K562 (cell line): ENCODE measurements at regions not wholly inside any gene's neighbourhood (a gene's known extent, or its start where the extent isn't known, plus 50 kb on each side); places are given as distances from the start of the nearest gene placed in this dataset.
A peak's percentile ranks its signal among the peaks of the same experiment; 100 is the strongest.

ENCODE experiments used
- CEBPB ChIP-seq: fragments of 450-650 bp; IDR thresholded peaks from 2 replicates; pipeline ENCODE4 v1.6.1; 2016; ENCODE audit warnings: missing genetic modification characterization, missing compliant biosample characterization
- CTBP1 ChIP-seq: fragments of 450-650 bp; IDR thresholded peaks from 2 replicates; pipeline ENCODE4 v1.6.1; 2016; ENCODE audit warnings: borderline replicate concordance
- FOSL1 ChIP-seq: fragments of 200-800 bp; sonication (Bioruptor generic); conservative IDR thresholded peaks from 2 replicates; pipeline ENCODE4 v1.6.1; 2016; ENCODE audit warnings: missing genetic modification characterization, missing compliant biosample characterization
- HDAC1 ChIP-seq, 2 experiments: fragments of 450-650 bp; IDR thresholded peaks; 2 replicates each; pipeline ENCODE4 v1.6.1; 2016 to 2017; ENCODE audit warnings: inconsistent platforms in 1 of 2, mild to moderate bottlenecking in 1 of 2, moderate library complexity in 1 of 2
- IFI16 ChIP-seq: fragments of 250-450 bp; sonication (Bioruptor Pico); IDR thresholded peaks from 2 replicates; pipeline ENCODE4 v2.1.2; 2022; ENCODE audit warnings: mild to moderate bottlenecking, inconsistent platforms
- PTRF ChIP-seq: fragments of 450-650 bp; IDR thresholded peaks from 2 replicates; pipeline ENCODE4 v1.6.1; 2016; ENCODE audit warnings: mild to moderate bottlenecking, missing genetic modification characterization, missing compliant biosample characterization
- ZEB2 ChIP-seq: fragments of 450-650 bp; IDR thresholded peaks from 2 replicates; pipeline ENCODE4 v1.6.1; 2016
- TF ChIP-seq, protein P1 (sequence below): sonication (generic); formaldehyde crosslinking; IDR thresholded peaks from 2 replicates; pipeline ENCODE4 v1.8.0; 2022; ENCODE audit warnings: mild to moderate bottlenecking, missing genetic modification reagents
- TF ChIP-seq, protein P2 (sequence below): fragments of 250-450 bp; sonication (Bioruptor Pico); IDR thresholded peaks from 2 replicates; pipeline ENCODE4 v1.5.0; 2020; ENCODE audit warnings: mild to moderate bottlenecking

DNA sequence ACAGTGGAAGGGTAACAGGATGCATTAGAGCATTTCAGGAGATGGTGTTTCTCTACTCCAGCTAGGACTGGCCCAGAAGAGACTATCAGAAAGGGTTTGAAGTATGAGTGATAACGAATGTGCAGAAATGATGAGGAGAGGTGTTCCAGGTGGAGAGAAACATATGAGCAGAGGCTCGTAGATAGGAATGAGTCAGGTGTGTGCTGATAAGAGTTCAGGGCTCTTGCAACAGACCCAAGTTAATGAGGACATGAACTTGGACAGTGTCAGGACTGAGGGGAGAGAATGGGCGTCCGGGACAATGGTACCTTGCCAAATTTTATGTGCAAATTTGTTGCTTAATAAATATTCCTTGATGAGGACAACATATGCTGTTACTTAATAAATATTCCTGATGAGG, 183.9 kb upstream of the NFIA start (continued):
- TF ChIP-seq, protein P1, sequence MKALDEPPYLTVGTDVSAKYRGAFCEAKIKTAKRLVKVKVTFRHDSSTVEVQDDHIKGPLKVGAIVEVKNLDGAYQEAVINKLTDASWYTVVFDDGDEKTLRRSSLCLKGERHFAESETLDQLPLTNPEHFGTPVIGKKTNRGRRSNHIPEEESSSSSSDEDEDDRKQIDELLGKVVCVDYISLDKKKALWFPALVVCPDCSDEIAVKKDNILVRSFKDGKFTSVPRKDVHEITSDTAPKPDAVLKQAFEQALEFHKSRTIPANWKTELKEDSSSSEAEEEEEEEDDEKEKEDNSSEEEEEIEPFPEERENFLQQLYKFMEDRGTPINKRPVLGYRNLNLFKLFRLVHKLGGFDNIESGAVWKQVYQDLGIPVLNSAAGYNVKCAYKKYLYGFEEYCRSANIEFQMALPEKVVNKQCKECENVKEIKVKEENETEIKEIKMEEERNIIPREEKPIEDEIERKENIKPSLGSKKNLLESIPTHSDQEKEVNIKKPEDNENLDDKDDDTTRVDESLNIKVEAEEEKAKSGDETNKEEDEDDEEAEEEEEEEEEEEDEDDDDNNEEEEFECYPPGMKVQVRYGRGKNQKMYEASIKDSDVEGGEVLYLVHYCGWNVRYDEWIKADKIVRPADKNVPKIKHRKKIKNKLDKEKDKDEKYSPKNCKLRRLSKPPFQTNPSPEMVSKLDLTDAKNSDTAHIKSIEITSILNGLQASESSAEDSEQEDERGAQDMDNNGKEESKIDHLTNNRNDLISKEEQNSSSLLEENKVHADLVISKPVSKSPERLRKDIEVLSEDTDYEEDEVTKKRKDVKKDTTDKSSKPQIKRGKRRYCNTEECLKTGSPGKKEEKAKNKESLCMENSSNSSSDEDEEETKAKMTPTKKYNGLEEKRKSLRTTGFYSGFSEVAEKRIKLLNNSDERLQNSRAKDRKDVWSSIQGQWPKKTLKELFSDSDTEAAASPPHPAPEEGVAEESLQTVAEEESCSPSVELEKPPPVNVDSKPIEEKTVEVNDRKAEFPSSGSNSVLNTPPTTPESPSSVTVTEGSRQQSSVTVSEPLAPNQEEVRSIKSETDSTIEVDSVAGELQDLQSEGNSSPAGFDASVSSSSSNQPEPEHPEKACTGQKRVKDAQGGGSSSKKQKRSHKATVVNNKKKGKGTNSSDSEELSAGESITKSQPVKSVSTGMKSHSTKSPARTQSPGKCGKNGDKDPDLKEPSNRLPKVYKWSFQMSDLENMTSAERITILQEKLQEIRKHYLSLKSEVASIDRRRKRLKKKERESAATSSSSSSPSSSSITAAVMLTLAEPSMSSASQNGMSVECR (CRISPR knock-in tag) = no peak
- TF ChIP-seq CEBPB (tag) (peak; percentile 74), CTBP1 (peak; percentile 37; the same call in 1 of the 2 replicates), FOSL1 (tag) (peak; percentile 14; the same call in 1 of the 2 replicates), HDAC1 (IDR thresholded peaks at IDR 0.05) (no peak), ZEB2 (peak; percentile 94), PTRF (tag) (no peak), IFI16 (CRISPR knock-in tag) (no peak)
- TF ChIP-seq, protein P2, sequence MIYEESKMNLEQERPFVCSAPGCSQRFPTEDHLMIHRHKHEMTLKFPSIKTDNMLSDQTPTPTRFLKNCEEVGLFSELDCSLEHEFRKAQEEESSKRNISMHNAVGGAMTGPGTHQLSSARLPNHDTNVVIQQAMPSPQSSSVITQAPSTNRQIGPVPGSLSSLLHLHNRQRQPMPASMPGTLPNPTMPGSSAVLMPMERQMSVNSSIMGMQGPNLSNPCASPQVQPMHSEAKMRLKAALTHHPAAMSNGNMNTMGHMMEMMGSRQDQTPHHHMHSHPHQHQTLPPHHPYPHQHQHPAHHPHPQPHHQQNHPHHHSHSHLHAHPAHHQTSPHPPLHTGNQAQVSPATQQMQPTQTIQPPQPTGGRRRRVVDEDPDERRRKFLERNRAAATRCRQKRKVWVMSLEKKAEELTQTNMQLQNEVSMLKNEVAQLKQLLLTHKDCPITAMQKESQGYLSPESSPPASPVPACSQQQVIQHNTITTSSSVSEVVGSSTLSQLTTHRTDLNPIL (CRISPR knock-in tag) = no peak
